HG03342 (cell line): ENCODE measurements at regions not wholly inside any gene's neighbourhood (a gene's known extent, or its start where the extent isn't known, plus 50 kb on each side); places are given as distances from the start of the nearest gene placed in this dataset.

ENCODE experiments used
- ATAC-seq: cut with Tn5 transposase; IDR thresholded peaks from one replicate; pipeline ENCODE4 v1.9.1; 2021; ENCODE audit warnings: mild to moderate bottlenecking, moderate library complexity; ENCODE audit not compliant: unreplicated experiment

DNA sequence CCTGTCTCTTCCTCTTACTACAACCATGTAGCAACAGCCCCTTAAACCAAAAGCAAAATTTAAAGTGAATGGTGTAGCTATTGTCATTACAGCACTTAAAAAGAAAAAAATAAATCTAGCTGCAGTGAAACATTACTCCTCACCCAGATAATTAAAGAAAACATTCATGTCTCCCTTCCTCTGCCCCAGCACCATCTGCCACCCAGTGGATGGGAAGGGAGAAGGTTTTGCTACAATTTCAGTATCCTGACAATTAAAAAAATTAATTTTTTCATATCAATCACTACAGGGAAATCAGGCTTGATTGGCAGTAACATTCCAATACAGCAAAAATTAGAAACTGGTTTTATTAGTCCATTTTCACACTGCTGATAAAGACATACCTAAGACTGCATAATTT is 147.4 kb upstream of the PUM3 start:
- no peak for ATAC-seq

DNA sequence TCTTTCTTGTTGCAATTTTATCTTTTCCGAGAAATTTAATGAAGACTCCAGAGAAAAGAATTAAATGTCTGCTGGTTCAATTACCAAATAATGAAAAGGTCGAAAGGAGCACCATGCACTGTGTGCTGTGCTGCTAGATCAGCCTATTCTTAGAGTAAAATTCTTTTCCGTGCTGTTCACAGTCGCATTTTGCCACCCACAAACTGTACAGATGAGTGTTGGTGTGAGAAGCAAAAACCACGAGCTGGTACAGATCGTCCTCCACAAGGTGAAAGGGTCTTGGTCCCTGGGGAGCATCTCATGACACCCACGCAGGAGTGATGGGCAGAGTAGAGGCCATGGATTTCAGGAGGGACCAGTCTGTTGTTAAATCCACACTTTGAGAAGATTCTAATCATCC is 143.8 kb upstream of the PUM3 start:
- no peak for ATAC-seq

GRCh38 chr9:2985343-2985742 is 141.4 kb upstream of the PUM3 start:
- ATAC-seq, result no peak

DNA sequence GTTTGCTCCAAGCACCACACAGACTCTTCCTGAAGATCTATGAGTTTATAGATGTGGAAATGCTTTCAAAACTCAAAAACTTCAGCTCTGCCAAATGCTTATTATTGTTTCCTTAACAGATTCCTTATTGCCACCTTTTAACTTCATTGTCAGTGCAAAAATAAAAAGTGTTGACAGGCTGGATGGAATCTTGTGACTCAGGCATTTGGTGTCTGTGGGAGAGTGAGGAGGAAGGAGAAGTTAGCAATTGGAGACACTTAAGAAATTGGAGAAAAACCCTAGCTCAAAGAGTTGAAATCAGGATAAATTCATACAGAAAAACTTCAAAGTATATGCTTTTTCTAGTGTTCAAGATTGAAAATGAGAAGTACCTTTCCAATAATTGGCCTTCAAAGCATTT is 140.6 kb upstream of the PUM3 start:
- no peak for ATAC-seq

- no peak for ATAC-seq
Observed at GRCh38 chr9:2979957-2980610, 136.2 kb upstream of the PUM3 start.

- no peak for ATAC-seq
Observed at GRCh38 chr9:2972475-2972874, 128.6 kb upstream of the PUM3 start.

DNA sequence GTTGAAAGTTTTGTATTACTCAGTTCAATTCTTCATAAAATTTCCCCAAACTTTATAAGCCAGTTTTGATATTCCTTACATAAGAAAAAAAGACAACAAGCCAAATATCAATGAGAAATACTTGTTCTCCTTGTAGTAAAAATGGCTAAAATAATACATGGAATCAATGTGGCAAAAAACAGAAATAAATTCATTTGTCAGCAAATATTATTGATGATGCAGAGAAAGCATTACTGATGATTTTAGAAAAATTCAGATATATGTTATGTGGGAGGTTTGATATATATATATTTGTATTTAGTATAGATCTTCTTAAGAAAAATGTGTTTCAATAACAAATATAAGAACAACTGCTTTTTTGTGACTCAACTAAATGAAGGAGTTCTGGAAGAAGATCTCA is 127.0 kb upstream of the PUM3 start:
- ATAC-seq, result no peak

- no peak for ATAC-seq
Observed at GRCh38 chr9:2967766-2968165, 123.9 kb upstream of the PUM3 start.

GRCh38 chr9:2966565-2967300 is 122.8 kb upstream of the PUM3 start:
- no peak for ATAC-seq

- no peak for ATAC-seq
Observed at GRCh38 chr9:2964470-2964869, 120.6 kb upstream of the PUM3 start.

GRCh38 chr9:2963307-2963706 is 119.4 kb upstream of the PUM3 start:
- ATAC-seq, result no peak

GRCh38 chr9:2962471-2963172 is 118.7 kb upstream of the PUM3 start:
- no peak for ATAC-seq

DNA sequence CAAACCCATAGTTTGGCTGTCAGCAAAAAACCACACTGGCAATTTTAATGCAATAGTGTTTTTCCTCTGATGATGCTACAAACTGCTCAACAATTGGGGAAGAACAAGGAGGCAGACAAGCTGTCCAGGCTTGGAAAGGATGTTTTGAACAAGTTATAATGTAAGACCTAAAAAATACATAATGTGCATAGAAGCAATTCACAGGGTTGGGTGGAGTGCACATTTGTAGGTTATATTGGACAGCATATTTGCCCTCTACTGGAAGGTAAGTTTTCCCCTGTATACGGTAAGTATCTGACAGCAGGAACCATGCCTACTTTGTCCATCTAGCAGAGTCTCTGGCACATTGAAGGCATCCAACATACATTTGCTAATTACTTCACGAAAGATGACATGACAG is 114.3 kb upstream of the PUM3 start:
- no peak for ATAC-seq

- no peak for ATAC-seq
Observed at GRCh38 chr9:2957656-2958200, 113.8 kb upstream of the PUM3 start.

GRCh38 chr9:2955575-2955974 is 111.7 kb upstream of the PUM3 start:
- no peak for ATAC-seq

GRCh38 chr9:2939368-2939767 is 95.5 kb upstream of the PUM3 start:
- no peak for ATAC-seq

GRCh38 chr9:2936221-2936620 is 92.3 kb upstream of the PUM3 start:
- ATAC-seq, result no peak

- ATAC-seq, result no peak
Observed at GRCh38 chr9:2934883-2935282, 91.0 kb upstream of the PUM3 start.

DNA sequence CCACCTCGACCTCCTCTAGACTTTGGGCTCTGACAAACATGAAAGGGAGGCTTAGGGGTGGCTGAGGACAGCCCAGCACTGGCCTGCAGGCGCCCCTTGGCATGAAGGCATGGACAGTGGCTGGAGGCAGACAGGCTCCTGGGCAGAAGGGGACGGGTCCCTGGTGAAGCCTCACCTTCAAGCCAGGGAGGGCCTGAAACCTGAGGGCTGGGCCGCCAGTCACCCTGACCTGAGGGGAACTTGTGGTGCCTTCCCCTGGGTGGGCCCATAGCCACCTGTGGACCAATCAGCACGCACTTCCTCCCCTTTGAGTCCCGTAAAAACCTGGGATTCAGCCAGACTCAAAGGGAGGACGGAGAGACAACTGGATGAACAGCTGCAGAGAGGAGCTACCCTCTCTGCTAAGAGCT is 90.4 kb upstream of the PUM3 start:
- ATAC-seq, result no peak

DNA sequence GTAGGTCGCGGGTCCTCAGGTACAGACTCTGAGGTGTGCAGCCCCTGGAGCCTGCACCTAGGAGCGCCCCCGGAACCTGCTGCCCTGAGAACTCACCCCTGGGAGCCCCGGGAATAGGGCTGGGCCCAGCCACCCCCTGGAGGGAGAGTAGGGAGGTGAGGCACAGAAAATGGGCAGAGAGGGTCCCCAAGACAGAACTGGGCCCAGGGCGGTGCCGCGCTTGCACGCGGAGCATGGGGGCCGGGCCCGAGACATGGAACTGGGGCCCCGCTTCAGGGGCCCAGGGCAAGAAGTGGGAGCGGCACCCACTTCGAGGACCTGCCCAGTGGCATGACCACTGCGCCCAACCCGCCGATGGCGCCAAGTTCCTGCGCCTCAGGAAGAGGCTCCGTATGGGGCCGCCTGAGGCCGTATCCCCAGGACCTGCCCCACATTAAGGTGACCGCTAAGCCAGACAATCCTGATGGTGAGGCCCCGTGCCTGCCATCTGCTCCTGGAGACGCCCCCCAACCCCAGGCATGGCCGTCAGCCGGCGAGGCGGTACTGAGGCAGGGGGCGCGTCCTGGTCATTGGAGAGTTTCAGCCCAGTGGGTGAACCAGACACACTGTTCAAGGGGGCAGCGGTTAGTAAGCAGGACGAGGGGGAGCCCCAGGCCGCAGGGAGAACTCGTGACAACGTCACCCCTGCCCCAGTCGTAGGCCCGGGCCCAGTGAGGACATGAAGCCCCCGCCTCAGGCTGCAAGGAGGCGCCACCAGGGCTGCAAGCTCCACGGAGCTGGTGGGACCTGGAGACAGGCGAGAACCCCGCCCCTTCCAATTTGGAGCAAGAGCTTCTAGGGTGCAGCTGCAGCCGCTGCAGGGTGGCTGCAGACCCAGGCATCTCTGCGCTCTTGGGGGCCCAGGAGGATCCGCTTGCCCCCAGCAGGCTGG is 89.5 kb upstream of the PUM3 start:
- ATAC-seq, result no peak

GRCh38 chr9:2928411-2928810 is 84.5 kb upstream of the PUM3 start:
- ATAC-seq, result no peak
